ENCODE measurements at regions not wholly inside any gene's neighbourhood (a gene's known extent, or its start where the extent isn't known, plus 50 kb on each side); places are given as distances from the start of the nearest gene placed in this dataset.

GRCh38 chr22:48939441-48940265 is 888.0 kb downstream of the BRD1 start:
- Histone ChIP-seq H3K4me3 (replicated peaks; ENCODE audit: low read depth, low read length) (no peak overlapping the region), H3K36me3 (ENCODE audit: control insufficient read depth, insufficient read depth, low read length) (no peaks in the 10 kb centered on the region), H3K27me3 (replicated peaks; ENCODE audit: control insufficient read depth, insufficient read depth, low read length) (no peaks in the 10 kb centered on the region)
- no peak for TF ChIP-seq CTCF (IDR thresholded peaks at IDR 0.05; ENCODE audit: insufficient read depth, low read length, poor library complexity, severe bottlenecking)
- DNase-seq (ENCODE audit: extremely low read depth, insufficient read length), result no peak

- DNase-seq (ENCODE audit: extremely low read depth, insufficient read length), result no peak
- no peak for TF ChIP-seq CTCF (IDR thresholded peaks at IDR 0.05; ENCODE audit: insufficient read depth, low read length, poor library complexity, severe bottlenecking)
- Histone ChIP-seq H3K36me3 (ENCODE audit: control insufficient read depth, insufficient read depth, low read length) (no peaks in the 10 kb centered on the region), H3K4me3 (replicated peaks; ENCODE audit: low read depth, low read length) (no peak overlapping the region), H3K27me3 (replicated peaks; ENCODE audit: control insufficient read depth, insufficient read depth, low read length) (no peaks in the 10 kb centered on the region)
Measured at GRCh38 chr22:48938741-48939140, 888.9 kb downstream of the BRD1 start.

- Histone ChIP-seq H3K36me3 (ENCODE audit: control insufficient read depth, insufficient read depth, low read length) (no peaks in the 10 kb centered on the region), H3K27me3 (replicated peaks; ENCODE audit: control insufficient read depth, insufficient read depth, low read length) (no peaks in the 10 kb centered on the region), H3K4me3 (replicated peaks; ENCODE audit: low read depth, low read length) (no peak overlapping the region)
- DNase-seq (ENCODE audit: extremely low read depth, insufficient read length), result no peak
- no peak for TF ChIP-seq CTCF (IDR thresholded peaks at IDR 0.05; ENCODE audit: insufficient read depth, low read length, poor library complexity, severe bottlenecking)
Measured at GRCh38 chr22:48937032-48937639, 890.5 kb downstream of the BRD1 start.

GRCh38 chr22:48936391-48936790 is 891.3 kb downstream of the BRD1 start:
- Histone ChIP-seq H3K4me3 (replicated peaks; ENCODE audit: low read depth, low read length) (no peak overlapping the region), H3K27me3 (replicated peaks; ENCODE audit: control insufficient read depth, insufficient read depth, low read length) (no peaks in the 10 kb centered on the region), H3K36me3 (ENCODE audit: control insufficient read depth, insufficient read depth, low read length) (no peaks in the 10 kb centered on the region)
- TF ChIP-seq CTCF (IDR thresholded peaks at IDR 0.05; ENCODE audit: insufficient read depth, low read length, poor library complexity, severe bottlenecking), result no peak
- no peak for DNase-seq (ENCODE audit: extremely low read depth, insufficient read length)

- no peak for TF ChIP-seq CTCF (IDR thresholded peaks at IDR 0.05; ENCODE audit: insufficient read depth, low read length, poor library complexity, severe bottlenecking)
- H3K4me3 ChIP-seq (replicated peaks; ENCODE audit: low read depth, low read length), result no peak overlapping the region
- DNase-seq (ENCODE audit: extremely low read depth, insufficient read length), result no peak
- no peaks in the 10 kb centered on the region for H3K27me3 ChIP-seq (replicated peaks; ENCODE audit: control insufficient read depth, insufficient read depth, low read length)
- no peaks in the 10 kb centered on the region for H3K36me3 ChIP-seq (ENCODE audit: control insufficient read depth, insufficient read depth, low read length)
Measured at GRCh38 chr22:48934446-48934845, 893.2 kb downstream of the BRD1 start.
